A673 (cell line): ENCODE measurements at regions not wholly inside any gene's neighbourhood (a gene's known extent, or its start where the extent isn't known, plus 50 kb on each side); places are given as distances from the start of the nearest gene placed in this dataset.

Source experiments
- CTCF ChIP-seq: fragments of 300-800, 200-600 bp; sonication (generic); conservative IDR thresholded peaks from 2 replicates; pipeline ENCODE4 v1.5.1; 2017; ENCODE audit warnings: low read depth, mild to moderate bottlenecking, antibody characterized with exemption, low read length, moderate library complexity, mixed read lengths
- EZH2 ChIP-seq: fragments of 200-600 bp; sonication (generic); IDR thresholded peaks from 2 replicates; pipeline ENCODE4 v1.6.1; 2017; ENCODE audit warnings: borderline replicate concordance, low read depth, mild to moderate bottlenecking, mixed read lengths, antibody characterized with exemption, low read length; ENCODE audit not compliant: poor library complexity, severe bottlenecking

- TF ChIP-seq CTCF: no peak
- TF ChIP-seq EZH2: no peak
Measured at GRCh38 chr12:38527631-38528030, 211.1 kb downstream of the ALG10B start.
